ENCODE measurements at regions not wholly inside any gene's neighbourhood (a gene's known extent, or its start where the extent isn't known, plus 50 kb on each side); places are given as distances from the start of the nearest gene placed in this dataset.

DNA sequence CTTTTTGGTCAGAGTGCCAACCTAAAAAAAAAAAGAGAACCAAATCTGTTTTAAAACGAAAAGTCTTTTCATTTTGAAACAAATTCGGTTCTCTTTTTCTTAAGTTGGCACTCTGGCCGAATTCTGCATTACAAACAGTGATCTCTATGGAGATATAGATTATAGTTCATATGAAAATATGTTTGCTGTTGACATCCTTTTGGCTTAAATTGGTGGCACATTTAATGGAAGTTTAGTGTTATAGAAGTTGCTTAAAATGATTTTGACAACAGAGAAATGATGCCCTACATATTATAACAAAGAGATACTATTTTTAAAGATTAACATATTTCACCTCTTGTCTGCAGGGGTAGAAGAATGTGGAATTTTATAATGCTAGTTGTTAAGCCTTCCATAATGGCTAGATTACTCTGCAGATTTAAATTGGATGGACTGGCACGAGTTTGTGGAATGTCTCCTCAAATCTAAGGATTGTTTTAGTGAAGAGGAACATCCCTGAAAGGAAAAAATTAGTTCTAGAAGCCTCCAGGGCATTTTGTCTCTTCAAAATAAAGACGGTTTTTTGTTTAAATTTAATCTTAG, 222.9 kb upstream of the CDH2 start:
- TF ChIP-seq, protein P1, sequence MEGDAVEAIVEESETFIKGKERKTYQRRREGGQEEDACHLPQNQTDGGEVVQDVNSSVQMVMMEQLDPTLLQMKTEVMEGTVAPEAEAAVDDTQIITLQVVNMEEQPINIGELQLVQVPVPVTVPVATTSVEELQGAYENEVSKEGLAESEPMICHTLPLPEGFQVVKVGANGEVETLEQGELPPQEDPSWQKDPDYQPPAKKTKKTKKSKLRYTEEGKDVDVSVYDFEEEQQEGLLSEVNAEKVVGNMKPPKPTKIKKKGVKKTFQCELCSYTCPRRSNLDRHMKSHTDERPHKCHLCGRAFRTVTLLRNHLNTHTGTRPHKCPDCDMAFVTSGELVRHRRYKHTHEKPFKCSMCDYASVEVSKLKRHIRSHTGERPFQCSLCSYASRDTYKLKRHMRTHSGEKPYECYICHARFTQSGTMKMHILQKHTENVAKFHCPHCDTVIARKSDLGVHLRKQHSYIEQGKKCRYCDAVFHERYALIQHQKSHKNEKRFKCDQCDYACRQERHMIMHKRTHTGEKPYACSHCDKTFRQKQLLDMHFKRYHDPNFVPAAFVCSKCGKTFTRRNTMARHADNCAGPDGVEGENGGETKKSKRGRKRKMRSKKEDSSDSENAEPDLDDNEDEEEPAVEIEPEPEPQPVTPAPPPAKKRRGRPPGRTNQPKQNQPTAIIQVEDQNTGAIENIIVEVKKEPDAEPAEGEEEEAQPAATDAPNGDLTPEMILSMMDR (conservative IDR thresholded peaks at IDR 0.05 in 1 of 2, IDR thresholded peaks at IDR 0.05 in 1 of 2; ENCODE audit: low read depth in 1 of 2, low read length in 2 of 2): no peak
- no peak for TF ChIP-seq EZH2 (IDR thresholded peaks at IDR 0.05; ENCODE audit: low read length, missing control alignments)
- no peak overlapping the region for H3K4me3 ChIP-seq (replicated peaks in 1 of 4; ENCODE audit: control extremely low read depth in 1 of 4, insufficient read depth in 1 of 4, low read depth in 3 of 4, low read length in 4 of 4)
- H3K27me3 ChIP-seq (ENCODE audit: control insufficient read depth, insufficient read depth, low read length): no peaks in the 10 kb centered on the region
- no peaks in the 10 kb centered on the region for H3K79me2 ChIP-seq (ENCODE audit: control insufficient read depth, insufficient read depth, low read length)
- H2AFZ ChIP-seq (ENCODE audit: low read length): no peak overlapping the region
- H4K20me1 ChIP-seq (ENCODE audit: control insufficient read depth, extremely low read depth, insufficient read depth, low read length): no peaks in the 10 kb centered on the region
- H3K36me3 ChIP-seq (ENCODE audit: control insufficient read depth, insufficient read depth, low read length): no peaks in the 10 kb centered on the region
- no peak overlapping the region for H3K4me2 ChIP-seq (ENCODE audit: extremely low read depth, insufficient read depth, low read length)
- H3K4me1 ChIP-seq (ENCODE audit: control insufficient read depth, extremely low read depth, insufficient read depth, low read length): no peaks in the 10 kb centered on the region
- DNase-seq (ENCODE audit: low read depth in 2 of 2): no peak
- H3K9ac ChIP-seq (ENCODE audit: insufficient read depth, low read length): no peak overlapping the region
- H3K9me3 ChIP-seq (ENCODE audit: control insufficient read depth, insufficient read depth, low read depth, low read length): no peaks in the 10 kb centered on the region
- H3K27ac ChIP-seq (ENCODE audit: insufficient read depth, low read length): no peak overlapping the region

DNA sequence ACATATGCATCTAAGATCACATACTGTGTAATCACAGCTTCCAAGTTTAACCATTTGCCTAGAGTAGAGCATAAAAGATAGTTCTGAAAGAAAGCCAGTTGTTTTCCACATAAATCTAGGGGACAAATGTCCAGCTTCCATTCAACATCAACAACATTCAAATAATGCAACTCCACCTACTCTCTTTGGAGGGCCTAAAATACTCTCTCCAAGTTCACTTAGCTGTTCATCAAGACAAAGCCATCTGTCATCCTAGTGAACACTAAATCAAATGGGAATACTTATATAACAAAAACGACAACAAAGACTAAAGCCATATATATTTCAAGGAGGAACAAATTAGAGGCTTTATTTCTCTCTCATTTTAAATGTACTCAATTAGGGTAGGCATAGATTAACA, 221.5 kb upstream of the CDH2 start:
- no peaks in the 10 kb centered on the region for H3K36me3 ChIP-seq (ENCODE audit: control insufficient read depth, insufficient read depth, low read length)
- TF ChIP-seq EZH2 (IDR thresholded peaks at IDR 0.05; ENCODE audit: low read length, missing control alignments): no peak
- TF ChIP-seq, protein P1 (conservative IDR thresholded peaks at IDR 0.05 in 1 of 2, IDR thresholded peaks at IDR 0.05 in 1 of 2; ENCODE audit: low read depth in 1 of 2, low read length in 2 of 2): no peak
- H3K79me2 ChIP-seq (ENCODE audit: control insufficient read depth, insufficient read depth, low read length): no peaks in the 10 kb centered on the region
- no peaks in the 10 kb centered on the region for H4K20me1 ChIP-seq (ENCODE audit: control insufficient read depth, extremely low read depth, insufficient read depth, low read length)
- H3K27me3 ChIP-seq (ENCODE audit: control insufficient read depth, insufficient read depth, low read length): no peaks in the 10 kb centered on the region
- DNase-seq (ENCODE audit: low read depth in 2 of 2): no peak
- no peak overlapping the region for H3K4me2 ChIP-seq (ENCODE audit: extremely low read depth, insufficient read depth, low read length)
- no peak overlapping the region for H3K9ac ChIP-seq (ENCODE audit: insufficient read depth, low read length)
- no peak overlapping the region for H2AFZ ChIP-seq (ENCODE audit: low read length)
- H3K9me3 ChIP-seq (ENCODE audit: control insufficient read depth, insufficient read depth, low read depth, low read length): no peaks in the 10 kb centered on the region
- no peak overlapping the region for H3K27ac ChIP-seq (ENCODE audit: insufficient read depth, low read length)
- no peak overlapping the region for H3K4me3 ChIP-seq (replicated peaks in 1 of 4; ENCODE audit: control extremely low read depth in 1 of 4, insufficient read depth in 1 of 4, low read depth in 3 of 4, low read length in 4 of 4)
- no peaks in the 10 kb centered on the region for H3K4me1 ChIP-seq (ENCODE audit: control insufficient read depth, extremely low read depth, insufficient read depth, low read length)

DNA sequence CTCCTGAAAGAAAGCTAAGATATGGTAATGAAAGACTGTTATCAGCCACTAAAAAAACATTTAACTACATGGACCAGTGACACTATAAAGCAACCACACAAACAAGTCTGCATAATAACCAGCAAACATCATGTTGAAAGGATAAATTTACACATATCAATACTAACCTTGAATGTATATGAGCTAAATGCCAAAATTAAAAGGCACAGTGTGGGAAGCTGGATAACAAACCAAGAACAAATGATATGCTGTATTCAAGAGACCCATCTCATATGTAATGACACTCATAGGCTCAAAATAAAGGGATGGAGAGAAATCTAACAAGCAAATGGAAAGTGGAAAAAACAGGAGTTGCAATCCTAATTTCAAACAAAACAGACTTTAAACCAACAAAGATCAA, 213.1 kb upstream of the CDH2 start:
- H3K4me3 ChIP-seq (replicated peaks in 1 of 4; ENCODE audit: control extremely low read depth in 1 of 4, insufficient read depth in 1 of 4, low read depth in 3 of 4, low read length in 4 of 4): no peak overlapping the region
- no peak overlapping the region for H3K27ac ChIP-seq (ENCODE audit: insufficient read depth, low read length)
- no peak for TF ChIP-seq EZH2 (IDR thresholded peaks at IDR 0.05; ENCODE audit: low read length, missing control alignments)
- TF ChIP-seq, protein P1 (conservative IDR thresholded peaks at IDR 0.05 in 1 of 2, IDR thresholded peaks at IDR 0.05 in 1 of 2; ENCODE audit: low read depth in 1 of 2, low read length in 2 of 2): no peak
- H3K9ac ChIP-seq (ENCODE audit: insufficient read depth, low read length): no peak overlapping the region
- no peaks in the 10 kb centered on the region for H3K27me3 ChIP-seq (ENCODE audit: control insufficient read depth, insufficient read depth, low read length)
- H3K4me2 ChIP-seq (ENCODE audit: extremely low read depth, insufficient read depth, low read length): no peak overlapping the region
- no peak for DNase-seq (ENCODE audit: low read depth in 2 of 2)
- H3K36me3 ChIP-seq (ENCODE audit: control insufficient read depth, insufficient read depth, low read length): no peaks in the 10 kb centered on the region
- H2AFZ ChIP-seq (ENCODE audit: low read length): no peak overlapping the region
- no peaks in the 10 kb centered on the region for H3K9me3 ChIP-seq (ENCODE audit: control insufficient read depth, insufficient read depth, low read depth, low read length)
- no peaks in the 10 kb centered on the region for H3K4me1 ChIP-seq (ENCODE audit: control insufficient read depth, extremely low read depth, insufficient read depth, low read length)
- H4K20me1 ChIP-seq (ENCODE audit: control insufficient read depth, extremely low read depth, insufficient read depth, low read length): no peaks in the 10 kb centered on the region
- no peaks in the 10 kb centered on the region for H3K79me2 ChIP-seq (ENCODE audit: control insufficient read depth, insufficient read depth, low read length)

Measured in fibroblast of lung (primary cell).